HEK293 (cell line): ENCODE measurements at regions not wholly inside any gene's neighbourhood (a gene's known extent, or its start where the extent isn't known, plus 50 kb on each side); places are given as distances from the start of the nearest gene placed in this dataset.

Source experiments
- CTCF ChIA-PET: fragments of 350-600 bp; formaldehyde crosslinking; extraction: SDS; loops from one replicate; lab custom pipeline; 2021; ENCODE audit warnings: antibody characterized with exemption; lab: Yijun Ruan, JAX
- POLR2A ChIA-PET: fragments of 300-600 bp; formaldehyde crosslinking; extraction: SDS; loops from one replicate; lab custom pipeline; 2020; ENCODE audit warnings: antibody characterized with exemption, inconsistent platforms; lab: Yijun Ruan, JAX
- H3K27ac ChIP-seq: fragments of 200-500 bp; sonication (Bioruptor generic); 2 replicates; pipeline ENCODE4 v1.5.1; 2014; ENCODE audit warnings: low read depth, low read length, control low read depth, inconsistent platforms; ENCODE audit errors: extremely low read depth
- H3K36me3 ChIP-seq, 2 experiments: fragments of 200-500 bp in 1 of 2; sonication (Bioruptor generic) in 1 of 2; 1 replicate in 1 of 2; 2 replicates in 1 of 2; pipeline ENCODE4 v1.5.1; 2014 to 2017; ENCODE audit warnings: inconsistent platforms in 2 of 2, low read length in 2 of 2; ENCODE audit not compliant: control insufficient read depth in 2 of 2, insufficient read depth in 1 of 2
- H3K4me1 ChIP-seq: fragments of 200-500 bp; sonication (Bioruptor generic); 2 replicates; pipeline ENCODE4 v1.5.1; 2014; ENCODE audit warnings: mild to moderate bottlenecking, low read length, inconsistent platforms; ENCODE audit not compliant: control insufficient read depth, insufficient read depth
- H3K4me3 ChIP-seq: 2 replicates; pipeline ENCODE4 v1.5.1; 2011; ENCODE audit warnings: low read depth, mild to moderate bottlenecking, control low read depth, low read length, moderate library complexity
- H3K9me3 ChIP-seq: fragments of 200-500 bp; sonication (Bioruptor generic); 2 replicates; pipeline ENCODE4 v1.5.1; 2014; ENCODE audit warnings: low read depth, low read length, inconsistent platforms; ENCODE audit not compliant: control insufficient read depth, insufficient read depth
- FEZF1 ChIP-seq: fragments of 450-650 bp; formaldehyde crosslinking; IDR thresholded peaks from 2 replicates; pipeline ENCODE4 v1.5.1; 2016; ENCODE audit warnings: missing biosample characterization, missing genetic modification characterization
- GLI2 ChIP-seq: fragments of 450-650 bp; formaldehyde crosslinking; IDR thresholded peaks from 2 replicates; pipeline ENCODE4; 2017; ENCODE audit warnings: missing biosample characterization, missing genetic modification characterization, low read depth, borderline replicate concordance
- GLIS1 ChIP-seq: fragments of 450-650 bp; formaldehyde crosslinking; IDR thresholded peaks from 2 replicates; pipeline ENCODE4 v1.5.1; 2016; ENCODE audit warnings: missing biosample characterization, missing genetic modification characterization
- IKZF3 ChIP-seq: fragments of 450-650 bp; IDR thresholded peaks from 2 replicates; pipeline ENCODE4 v1.5.0; 2018; ENCODE audit warnings: missing biosample characterization, mild to moderate bottlenecking, missing genetic modification characterization, moderate library complexity
- INSM2 ChIP-seq: fragments of 450-650 bp; formaldehyde crosslinking; IDR thresholded peaks from 2 replicates; pipeline ENCODE4 v1.5.1; 2016; ENCODE audit warnings: missing biosample characterization, missing genetic modification characterization
- MYNN ChIP-seq: fragments of 450-650 bp; formaldehyde crosslinking; IDR thresholded peaks from 2 replicates; pipeline ENCODE4 v1.5.1; 2016; ENCODE audit warnings: missing biosample characterization, missing genetic modification characterization, borderline replicate concordance
- PATZ1 ChIP-seq: fragments of 450-650 bp; formaldehyde crosslinking; IDR thresholded peaks from 2 replicates; pipeline ENCODE4 v1.5.1; 2016; ENCODE audit warnings: missing biosample characterization, missing genetic modification characterization
- SP2 ChIP-seq: fragments of 450-650 bp; formaldehyde crosslinking; IDR thresholded peaks from 2 replicates; pipeline ENCODE4 v1.5.1; 2016; ENCODE audit warnings: missing biosample characterization, missing genetic modification characterization
- ZBTB1 ChIP-seq: fragments of 450-650 bp; formaldehyde crosslinking; IDR thresholded peaks from 2 replicates; pipeline ENCODE4 v1.5.1; 2016; ENCODE audit warnings: missing biosample characterization, missing genetic modification characterization
- ZFP37 ChIP-seq: fragments of 450-650 bp; formaldehyde crosslinking; IDR thresholded peaks from 2 replicates; pipeline ENCODE4 v1.5.1; 2016; ENCODE audit warnings: missing biosample characterization, missing genetic modification characterization
- ZNF248 ChIP-seq: fragments of 450-650 bp; formaldehyde crosslinking; IDR thresholded peaks from 2 replicates; pipeline ENCODE4 v1.5.1; 2017; ENCODE audit warnings: missing biosample characterization, missing genetic modification characterization
- ZNF26 ChIP-seq: fragments of 450-650 bp; formaldehyde crosslinking; IDR thresholded peaks from 2 replicates; pipeline ENCODE4 v1.5.1; 2016; ENCODE audit warnings: missing biosample characterization, missing genetic modification characterization
- ZNF266 ChIP-seq: fragments of 450-650 bp; formaldehyde crosslinking; IDR thresholded peaks from 2 replicates; pipeline ENCODE4 v1.5.1; 2016; ENCODE audit warnings: missing biosample characterization, missing genetic modification characterization, low read depth
- ZNF416 ChIP-seq: fragments of 450-650 bp; formaldehyde crosslinking; IDR thresholded peaks from 2 replicates; pipeline ENCODE4 v1.5.1; 2016; ENCODE audit warnings: missing biosample characterization, missing genetic modification characterization
- ZNF518A ChIP-seq: fragments of 450-650 bp; formaldehyde crosslinking; conservative IDR thresholded peaks from 2 replicates; pipeline ENCODE4 v1.5.1; 2016; ENCODE audit warnings: low read depth, missing biosample characterization, missing genetic modification characterization
- ZNF555 ChIP-seq: fragments of 450-650 bp; formaldehyde crosslinking; conservative IDR thresholded peaks from 2 replicates; pipeline ENCODE4 v1.5.1; 2017; ENCODE audit warnings: missing biosample characterization, mild to moderate bottlenecking, missing genetic modification characterization, inconsistent platforms
- ZNF600 ChIP-seq: fragments of 450-650 bp; formaldehyde crosslinking; IDR thresholded peaks from 2 replicates; pipeline ENCODE4 v1.5.1; 2016; ENCODE audit warnings: missing biosample characterization, missing genetic modification characterization
- ZNF701 ChIP-seq: fragments of 450-650 bp; formaldehyde crosslinking; IDR thresholded peaks from 2 replicates; pipeline ENCODE4 v1.5.1; 2016; ENCODE audit warnings: missing biosample characterization, missing genetic modification characterization
- ZNF785 ChIP-seq: fragments of 450-650 bp; formaldehyde crosslinking; IDR thresholded peaks from 2 replicates; pipeline ENCODE4 v1.5.1; 2016; ENCODE audit warnings: missing biosample characterization, missing genetic modification characterization
- ZSCAN16 ChIP-seq: fragments of 450-650 bp; formaldehyde crosslinking; IDR thresholded peaks from 2 replicates; pipeline ENCODE4 v1.5.1; 2016; ENCODE audit warnings: missing biosample characterization, missing genetic modification characterization

GRCh38 chr10:44647877-44648542, 263.1 kb upstream of the CXCL12 start:
- CTCF ChIA-PET: interaction anchor here (0.6 kb wide), 1 partner anchor 37 kb away, joined by 4 read pairs; no protein-coding TSS in a partner anchor

More at GRCh38 chr10:44647877-44648542, 263.1 kb upstream of the CXCL12 start:
- no peak overlapping the region for H3K4me3 ChIP-seq
- H3K9me3 ChIP-seq: no peaks in the 10 kb centered on the region
- no peak for TF ChIP-seq ZNF26 (tag by site-specific recombination)
- no peak for TF ChIP-seq FEZF1 (tag by site-specific recombination)
- TF ChIP-seq INSM2 (tag by site-specific recombination): no peak
- TF ChIP-seq ZNF785 (tag by site-specific recombination): no peak
- TF ChIP-seq GLIS1 (tag by site-specific recombination): no peak
- TF ChIP-seq ZNF266 (tag by site-specific recombination): no peak
- no peak for TF ChIP-seq ZSCAN16 (tag by site-specific recombination)
- no peak for TF ChIP-seq IKZF3
- no peak for TF ChIP-seq PATZ1 (tag by site-specific recombination)
- no peak for TF ChIP-seq ZNF416 (tag by site-specific recombination)
- no peak for TF ChIP-seq ZFP37 (tag by site-specific recombination)
- no peak for TF ChIP-seq ZNF248
- TF ChIP-seq ZNF600 (tag by site-specific recombination): no peak
- TF ChIP-seq GLI2 (tag by site-specific recombination): no peak
- no peak for TF ChIP-seq MYNN (tag by site-specific recombination)
- TF ChIP-seq ZNF555: no peak
- no peak for TF ChIP-seq ZBTB1 (tag by site-specific recombination)
- TF ChIP-seq ZNF518A (tag by site-specific recombination): no peak
- no peak for TF ChIP-seq SP2 (tag by site-specific recombination)
- TF ChIP-seq ZNF701 (tag by site-specific recombination): no peak
- POLR2A ChIA-PET: no interaction called here
- H3K27ac ChIP-seq: no peak overlapping the region
- H3K36me3 ChIP-seq: no peaks in the 10 kb centered on the region
- no peaks in the 10 kb centered on the region for H3K4me1 ChIP-seq
